Aorta (tissue), 5 donors: ENCODE measurements at regions not wholly inside any gene's neighbourhood (a gene's known extent, or its start where the extent isn't known, plus 50 kb on each side); places are given as distances from the start of the nearest gene placed in this dataset.
"Not testable (repeated sequence)": the region's sequence is repeated elsewhere in the genome, so short reads cannot be mapped to it uniquely, and the experiment has no call there.

ENCODE experiments used
- ATAC-seq: fragments of 200-7000 bp; cut with Tn5 transposase; one replicate; pipeline ENCODE4 v1.9.1; 2022; ENCODE audit warnings: moderate library complexity; ENCODE audit not compliant: low FRiP score
- DNase-seq, 2 donors: peaks; one replicate each; pipeline ENCODE4 v3.0.0-alpha.2; 2020
- H3K27ac ChIP-seq, 2 donors: one replicate each; pipeline ENCODE4 v1.5.1; 2013; ENCODE audit warnings: low read length in 2 of 2, mild to moderate bottlenecking in 2 of 2, moderate library complexity in 2 of 2, control low read depth in 1 of 2, inconsistent platforms in 1 of 2, low read depth in 1 of 2
- H3K27me3 ChIP-seq, 2 donors: one replicate each; pipeline ENCODE4 v1.6.1; 2013; ENCODE audit warnings: control low read depth in 1 of 2, low read length in 1 of 2, mild to moderate bottlenecking in 1 of 2, moderate library complexity in 1 of 2; ENCODE audit not compliant: insufficient read depth in 2 of 2, control insufficient read depth in 1 of 2
- H3K36me3 ChIP-seq, 2 donors: one replicate each; pipeline ENCODE4 v1.6.1; 2013; ENCODE audit warnings: control low read depth in 1 of 2, low read length in 1 of 2, mild to moderate bottlenecking in 1 of 2; ENCODE audit not compliant: insufficient read depth in 2 of 2, control insufficient read depth in 1 of 2
- H3K4me1 ChIP-seq, 2 donors: one replicate each; pipeline ENCODE4 v1.6.1; 2013; ENCODE audit warnings: low read length in 2 of 2, control low read depth in 1 of 2, mild to moderate bottlenecking in 1 of 2, moderate library complexity in 1 of 2; ENCODE audit not compliant: insufficient read depth in 2 of 2, control insufficient read depth in 1 of 2
- H3K4me3 ChIP-seq, 2 donors: one replicate each; pipeline ENCODE4 v1.5.1; 2013; ENCODE audit warnings: low read length in 2 of 2, control low read depth in 1 of 2, mild to moderate bottlenecking in 1 of 2
- H3K9me3 ChIP-seq: one replicate; pipeline ENCODE4 v1.6.1; 2013; ENCODE audit warnings: mild to moderate bottlenecking, low read length; ENCODE audit not compliant: control insufficient read depth
- WGBS, 2 donors: extraction: QIAGEN DNeasy Blood & Tissue Kit; methylation state at CpG; one replicate each; pipeline ENCODE4 v1.1.7; 2013; 5-methylcytosine and 5-hydroxymethylcytosine counted together
- intact Hi-C, 2 donors: fragments of 100-400 bp; cut with DNase I; formaldehyde crosslinking; loops; one replicate each; pipeline versions ENCODE4 v1.14.2 to v1.15.0; 2022
- donor health status: healthy with polysubstance abuse.
- donor health status: Bipolar disorder and iron deficiency.
- donor health status: DM: no; HTN: no; CAD: no.
- donor health status: DM: no; HTN: no; CAD: no.
- donor health status: DM: yes; HTN: yes; CAD: no.

GRCh38 chr11:43138621-43139140, 173.1 kb upstream of the API5 start:
- Histone ChIP-seq H3K4me1 (no peaks in the 10 kb centered on the region), H3K9me3 (peaks cover 3% of the 10 kb centered on the region), H3K27ac (no peak overlapping the region), H3K36me3 (no peaks in the 10 kb centered on the region), H3K27me3 (no peaks in the 10 kb centered on the region), H3K4me3 (no peak overlapping the region)
- intact Hi-C loops, result loop anchor here in 1 of 2 donors (10.0 kb wide), 1 partner anchor 64 kb away; no protein-coding TSS in a partner anchor
- 93 to 94% methylated on average over 5 of the region's 5 CpGs for WGBS, 2 donors
- ATAC-seq, result no peak
- DNase-seq, result no peak

- H3K27ac ChIP-seq, result no peak overlapping the region
- WGBS, 2 donors, result 69 to 79% methylated on average over 1 of the region's 1 CpG
- no peaks in the 10 kb centered on the region for H3K27me3 ChIP-seq
- DNase-seq (no peak), ATAC-seq (no peak)
- H3K36me3 ChIP-seq, result no peaks in the 10 kb centered on the region
- peaks cover 2% of the 10 kb centered on the region for H3K9me3 ChIP-seq
- no peak overlapping the region for H3K4me3 ChIP-seq
- intact Hi-C loops, result no loop called here
- H3K4me1 ChIP-seq, result no peaks in the 10 kb centered on the region
These were observed 166.1 kb upstream of the API5 start for GRCh38 chr11:43145653-43146052.

GRCh38 chr11:43150697-43151096, 161.1 kb upstream of the API5 start:
- H3K36me3 ChIP-seq, result no peaks in the 10 kb centered on the region
- no peak for DNase-seq
- no peaks in the 10 kb centered on the region for H3K27me3 ChIP-seq
- H3K4me1 ChIP-seq, result no peaks in the 10 kb centered on the region
- no peak overlapping the region for H3K4me3 ChIP-seq
- intact Hi-C loops, result no loop called here
- peaks cover 2% of the 10 kb centered on the region for H3K9me3 ChIP-seq
- no peak for ATAC-seq
- H3K27ac ChIP-seq, result no peak overlapping the region

- DNase-seq (no peak), ATAC-seq (no peak)
- Histone ChIP-seq H3K27ac (no peak overlapping the region), H3K9me3 (no peaks in the 10 kb centered on the region), H3K4me3 (no peak overlapping the region), H3K4me1 (no peaks in the 10 kb centered on the region), H3K36me3 (no peaks in the 10 kb centered on the region), H3K27me3 (no peaks in the 10 kb centered on the region)
- 37 to 50% methylated on average over 2 of the region's 2 CpGs for WGBS, 2 donors
- intact Hi-C loops, result no loop called here
These were observed 147.0 kb upstream of the API5 start for GRCh38 chr11:43164831-43165230.

- H3K4me3 ChIP-seq, DNase-seq, H3K9me3 ChIP-seq, ATAC-seq, intact Hi-C loops, H3K4me1 ChIP-seq, H3K27ac ChIP-seq, H3K27me3 ChIP-seq, H3K36me3 ChIP-seq: not testable (repeated sequence)
- 70 to 72% methylated on average over 3 of the region's 3 CpGs for WGBS, 2 donors
These were observed 146.4 kb upstream of the API5 start for GRCh38 chr11:43165393-43165792.

- H3K4me3 ChIP-seq, H3K4me1 ChIP-seq, H3K9me3 ChIP-seq, H3K27me3 ChIP-seq, intact Hi-C loops, H3K27ac ChIP-seq, ATAC-seq, H3K36me3 ChIP-seq, DNase-seq: not testable (repeated sequence)
- WGBS, 2 donors, result 75 to 77% methylated on average over 2 of the region's 2 CpGs
These were observed 143.6 kb upstream of the API5 start for GRCh38 chr11:43168241-43168640.

- Histone ChIP-seq H3K4me1 (no peaks in the 10 kb centered on the region), H3K27ac (no peak overlapping the region), H3K27me3 (no peaks in the 10 kb centered on the region), H3K4me3 (no peak overlapping the region), H3K9me3 (no peaks in the 10 kb centered on the region), H3K36me3 (no peaks in the 10 kb centered on the region)
- 74 to 75% methylated on average over 2 of the region's 2 CpGs for WGBS, 2 donors
- ATAC-seq (no peak), DNase-seq (no peak)
- intact Hi-C loops, result no loop called here
These were observed 139.3 kb upstream of the API5 start for GRCh38 chr11:43172477-43172876.

GRCh38 chr11:43177975-43178374, 133.8 kb upstream of the API5 start:
- Histone ChIP-seq H3K9me3 (no peaks in the 10 kb centered on the region), H3K27ac (no peak overlapping the region), H3K36me3 (no peaks in the 10 kb centered on the region), H3K27me3 (no peaks in the 10 kb centered on the region), H3K4me3 (no peak overlapping the region), H3K4me1 (no peaks in the 10 kb centered on the region)
- ATAC-seq (no peak), DNase-seq (no peak)
- 56 to 76% methylated on average over 3 of the region's 3 CpGs for WGBS, 2 donors
- intact Hi-C loops, result no loop called here

- ATAC-seq, H3K4me1 ChIP-seq, H3K36me3 ChIP-seq, H3K9me3 ChIP-seq, H3K4me3 ChIP-seq, intact Hi-C loops, H3K27ac ChIP-seq, H3K27me3 ChIP-seq, DNase-seq: not testable (repeated sequence)
These were observed 117.3 kb upstream of the API5 start for GRCh38 chr11:43194459-43194858.
